Smooth muscle cell of the brain vasculature (primary cell): ENCODE measurements at regions not wholly inside any gene's neighbourhood (a gene's known extent, or its start where the extent isn't known, plus 50 kb on each side); places are given as distances from the start of the nearest gene placed in this dataset.
"Not testable (repeated sequence)": the region's sequence is repeated elsewhere in the genome, so short reads cannot be mapped to it uniquely, and the experiment has no call there.

ENCODE experiments used
- DNase-seq: peaks from one replicate; pipeline ENCODE4 v3.0.0-alpha.2; 2012; ENCODE audit warnings: low read depth, low spot score

GRCh38 chr11:122022646-122023045 lies 93.4 kb downstream of the BLID start:
- DNase-seq = no peak

GRCh38 chr11:122020902-122021301 lies 95.1 kb downstream of the BLID start:
- no peak for DNase-seq

GRCh38 chr11:122019908-122020694 lies 95.9 kb downstream of the BLID start:
- DNase-seq = no peak

- no peak for DNase-seq
Observed at GRCh38 chr11:122007601-122008071, 108.4 kb downstream of the BLID start.

GRCh38 chr11:122004446-122004845 lies 111.6 kb downstream of the BLID start:
- DNase-seq = no peak

- no peak for DNase-seq
Observed at GRCh38 chr11:122002926-122003325, 113.1 kb downstream of the BLID start.

GRCh38 chr11:122002047-122002446 lies 114.0 kb downstream of the BLID start:
- no peak for DNase-seq

- DNase-seq = no peak
Observed at GRCh38 chr11:121999651-122000050, 116.4 kb downstream of the BLID start.

GRCh38 chr11:121996574-121996973 lies 119.4 kb downstream of the BLID start:
- DNase-seq = no peak

- no peak for DNase-seq
Observed at GRCh38 chr11:121983901-121984300, 132.1 kb downstream of the BLID start.

- not testable (repeated sequence) for DNase-seq
Observed at GRCh38 chr11:121977914-121978313, 138.1 kb downstream of the BLID start.

GRCh38 chr11:121968638-121969037 lies 147.4 kb downstream of the BLID start:
- DNase-seq = no peak

- no peak for DNase-seq
Observed at GRCh38 chr11:121967131-121967704, 148.8 kb downstream of the BLID start.

GRCh38 chr11:121965330-121965729 lies 150.7 kb downstream of the BLID start:
- no peak for DNase-seq

GRCh38 chr11:121964591-121964990 lies 151.4 kb downstream of the BLID start:
- DNase-seq = no peak

- not testable (repeated sequence) for DNase-seq
Observed at GRCh38 chr11:121963846-121964245, 152.2 kb downstream of the BLID start.

- DNase-seq = no peak
Observed at GRCh38 chr11:121961321-121961801, 154.7 kb downstream of the BLID start.

GRCh38 chr11:121958971-121959325 lies 157.1 kb downstream of the BLID start:
- no peak for DNase-seq

- DNase-seq = no peak
Observed at GRCh38 chr11:121958323-121958970, 157.6 kb downstream of the BLID start.

GRCh38 chr11:121953122-121953521 lies 162.9 kb downstream of the BLID start:
- DNase-seq = no peak

- no peak for DNase-seq
Observed at GRCh38 chr11:121950160-121950559, 165.9 kb downstream of the BLID start.

GRCh38 chr11:121946514-121946913 lies 169.5 kb downstream of the BLID start:
- no peak for DNase-seq
